ENCODE measurements at regions not wholly inside any gene's neighbourhood (a gene's known extent, or its start where the extent isn't known, plus 50 kb on each side); places are given as distances from the start of the nearest gene placed in this dataset.

DNA sequence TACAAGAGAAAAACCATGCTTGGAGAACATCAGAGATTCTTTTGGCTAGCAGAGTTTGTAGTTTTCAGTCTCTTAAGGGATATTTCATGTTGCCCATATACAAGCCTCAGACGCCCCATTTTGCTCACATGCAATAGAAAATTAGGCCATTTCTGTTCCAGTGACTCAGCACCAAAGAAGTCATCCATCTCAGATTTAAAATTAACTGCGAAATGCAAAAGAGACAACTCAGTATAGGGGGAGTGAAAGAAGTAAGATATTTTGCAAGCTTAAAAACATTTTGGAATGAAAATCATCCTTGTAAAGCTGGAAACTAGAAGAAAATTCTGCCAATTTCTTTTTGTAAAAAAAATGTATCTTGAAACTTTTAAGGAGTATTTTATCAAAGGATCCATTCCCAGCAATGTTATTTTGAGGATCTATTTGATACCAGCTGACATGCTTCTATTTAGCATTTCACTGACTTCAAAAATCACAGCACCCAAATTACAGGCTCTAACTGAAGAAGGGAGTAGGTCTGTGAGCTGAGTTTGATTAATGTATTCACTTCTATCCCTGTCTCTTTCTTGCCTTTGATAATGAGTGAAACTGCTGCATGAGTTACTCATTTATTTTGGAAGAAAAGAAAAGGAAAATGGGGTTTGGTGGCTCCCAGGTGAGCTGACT, 223.7 kb upstream of the SULF2 start:
- TF ChIP-seq, protein P1, sequence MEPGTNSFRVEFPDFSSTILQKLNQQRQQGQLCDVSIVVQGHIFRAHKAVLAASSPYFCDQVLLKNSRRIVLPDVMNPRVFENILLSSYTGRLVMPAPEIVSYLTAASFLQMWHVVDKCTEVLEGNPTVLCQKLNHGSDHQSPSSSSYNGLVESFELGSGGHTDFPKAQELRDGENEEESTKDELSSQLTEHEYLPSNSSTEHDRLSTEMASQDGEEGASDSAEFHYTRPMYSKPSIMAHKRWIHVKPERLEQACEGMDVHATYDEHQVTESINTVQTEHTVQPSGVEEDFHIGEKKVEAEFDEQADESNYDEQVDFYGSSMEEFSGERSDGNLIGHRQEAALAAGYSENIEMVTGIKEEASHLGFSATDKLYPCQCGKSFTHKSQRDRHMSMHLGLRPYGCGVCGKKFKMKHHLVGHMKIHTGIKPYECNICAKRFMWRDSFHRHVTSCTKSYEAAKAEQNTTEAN (CRISPR knock-in tag; IDR thresholded peaks at IDR 0.05), result no peak
- TF ChIP-seq FOXJ3 (CRISPR knock-in tag; IDR thresholded peaks at IDR 0.05; ENCODE audit: borderline replicate concordance) (no peak), FOXP1 (CRISPR knock-in tag; IDR thresholded peaks at IDR 0.05; ENCODE audit: borderline replicate concordance) (no peak), ATF1 (CRISPR knock-in tag; IDR thresholded peaks at IDR 0.05) (no peak), MYBL2 (CRISPR knock-in tag; IDR thresholded peaks at IDR 0.05) (no peak), FOXK1 (CRISPR knock-in tag; IDR thresholded peaks at IDR 0.05) (no peak), ETV6 (CRISPR knock-in tag; IDR thresholded peaks at IDR 0.05) (no peak), RORB (CRISPR knock-in tag; IDR thresholded peaks at IDR 0.05) (no peak), GTF2I (CRISPR knock-in tag; conservative IDR thresholded peaks at IDR 0.05) (no peak), EMX1 (CRISPR knock-in tag; IDR thresholded peaks at IDR 0.05) (no peak), TP53 (CRISPR knock-in tag; IDR thresholded peaks at IDR 0.05) (no peak), TCF7 (CRISPR knock-in tag; IDR thresholded peaks at IDR 0.05; ENCODE audit: low read depth) (no peak), JAZF1 (CRISPR knock-in tag; IDR thresholded peaks at IDR 0.05) (no peak)
- TF ChIP-seq, protein P2, sequence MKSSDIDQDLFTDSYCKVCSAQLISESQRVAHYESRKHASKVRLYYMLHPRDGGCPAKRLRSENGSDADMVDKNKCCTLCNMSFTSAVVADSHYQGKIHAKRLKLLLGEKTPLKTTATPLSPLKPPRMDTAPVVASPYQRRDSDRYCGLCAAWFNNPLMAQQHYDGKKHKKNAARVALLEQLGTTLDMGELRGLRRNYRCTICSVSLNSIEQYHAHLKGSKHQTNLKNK (CRISPR knock-in tag; IDR thresholded peaks at IDR 0.05), result no peak
- TF ChIP-seq, protein P3, sequence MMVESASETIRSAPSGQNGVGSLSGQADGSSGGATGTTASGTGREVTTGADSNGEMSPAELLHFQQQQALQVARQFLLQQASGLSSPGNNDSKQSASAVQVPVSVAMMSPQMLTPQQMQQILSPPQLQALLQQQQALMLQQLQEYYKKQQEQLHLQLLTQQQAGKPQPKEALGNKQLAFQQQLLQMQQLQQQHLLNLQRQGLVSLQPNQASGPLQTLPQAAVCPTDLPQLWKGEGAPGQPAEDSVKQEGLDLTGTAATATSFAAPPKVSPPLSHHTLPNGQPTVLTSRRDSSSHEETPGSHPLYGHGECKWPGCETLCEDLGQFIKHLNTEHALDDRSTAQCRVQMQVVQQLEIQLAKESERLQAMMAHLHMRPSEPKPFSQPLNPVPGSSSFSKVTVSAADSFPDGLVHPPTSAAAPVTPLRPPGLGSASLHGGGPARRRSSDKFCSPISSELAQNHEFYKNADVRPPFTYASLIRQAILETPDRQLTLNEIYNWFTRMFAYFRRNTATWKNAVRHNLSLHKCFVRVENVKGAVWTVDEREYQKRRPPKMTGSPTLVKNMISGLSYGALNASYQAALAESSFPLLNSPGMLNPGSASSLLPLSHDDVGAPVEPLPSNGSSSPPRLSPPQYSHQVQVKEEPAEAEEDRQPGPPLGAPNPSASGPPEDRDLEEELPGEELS (CRISPR knock-in tag; IDR thresholded peaks at IDR 0.05), result no peak
- TF ChIP-seq, protein P4, sequence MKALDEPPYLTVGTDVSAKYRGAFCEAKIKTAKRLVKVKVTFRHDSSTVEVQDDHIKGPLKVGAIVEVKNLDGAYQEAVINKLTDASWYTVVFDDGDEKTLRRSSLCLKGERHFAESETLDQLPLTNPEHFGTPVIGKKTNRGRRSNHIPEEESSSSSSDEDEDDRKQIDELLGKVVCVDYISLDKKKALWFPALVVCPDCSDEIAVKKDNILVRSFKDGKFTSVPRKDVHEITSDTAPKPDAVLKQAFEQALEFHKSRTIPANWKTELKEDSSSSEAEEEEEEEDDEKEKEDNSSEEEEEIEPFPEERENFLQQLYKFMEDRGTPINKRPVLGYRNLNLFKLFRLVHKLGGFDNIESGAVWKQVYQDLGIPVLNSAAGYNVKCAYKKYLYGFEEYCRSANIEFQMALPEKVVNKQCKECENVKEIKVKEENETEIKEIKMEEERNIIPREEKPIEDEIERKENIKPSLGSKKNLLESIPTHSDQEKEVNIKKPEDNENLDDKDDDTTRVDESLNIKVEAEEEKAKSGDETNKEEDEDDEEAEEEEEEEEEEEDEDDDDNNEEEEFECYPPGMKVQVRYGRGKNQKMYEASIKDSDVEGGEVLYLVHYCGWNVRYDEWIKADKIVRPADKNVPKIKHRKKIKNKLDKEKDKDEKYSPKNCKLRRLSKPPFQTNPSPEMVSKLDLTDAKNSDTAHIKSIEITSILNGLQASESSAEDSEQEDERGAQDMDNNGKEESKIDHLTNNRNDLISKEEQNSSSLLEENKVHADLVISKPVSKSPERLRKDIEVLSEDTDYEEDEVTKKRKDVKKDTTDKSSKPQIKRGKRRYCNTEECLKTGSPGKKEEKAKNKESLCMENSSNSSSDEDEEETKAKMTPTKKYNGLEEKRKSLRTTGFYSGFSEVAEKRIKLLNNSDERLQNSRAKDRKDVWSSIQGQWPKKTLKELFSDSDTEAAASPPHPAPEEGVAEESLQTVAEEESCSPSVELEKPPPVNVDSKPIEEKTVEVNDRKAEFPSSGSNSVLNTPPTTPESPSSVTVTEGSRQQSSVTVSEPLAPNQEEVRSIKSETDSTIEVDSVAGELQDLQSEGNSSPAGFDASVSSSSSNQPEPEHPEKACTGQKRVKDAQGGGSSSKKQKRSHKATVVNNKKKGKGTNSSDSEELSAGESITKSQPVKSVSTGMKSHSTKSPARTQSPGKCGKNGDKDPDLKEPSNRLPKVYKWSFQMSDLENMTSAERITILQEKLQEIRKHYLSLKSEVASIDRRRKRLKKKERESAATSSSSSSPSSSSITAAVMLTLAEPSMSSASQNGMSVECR (CRISPR knock-in tag; IDR thresholded peaks at IDR 0.05; ENCODE audit: borderline replicate concordance), result no peak
- DNase-seq (ENCODE audit: low spot score) (no peak), ATAC-seq (no peak)
- no peaks in the 10 kb centered on the region for H3K4me1 Mint-ChIP-seq
- no peak overlapping the region for H3K27ac Mint-ChIP-seq
- H3K27me3 Mint-ChIP-seq (ENCODE audit: low read depth), result no peaks in the 10 kb centered on the region; the same call in 1 of the 2 replicates
- peaks cover 19% of the 10 kb centered on the region for H3K9me3 Mint-ChIP-seq
- CTCF ChIA-PET, result no interaction called here
- no peak overlapping the region for H3K4me3 Mint-ChIP-seq
- peaks cover 27% of the 10 kb centered on the region for H3K36me3 Mint-ChIP-seq
- POLR2A ChIA-PET, result no interaction called here

DNA sequence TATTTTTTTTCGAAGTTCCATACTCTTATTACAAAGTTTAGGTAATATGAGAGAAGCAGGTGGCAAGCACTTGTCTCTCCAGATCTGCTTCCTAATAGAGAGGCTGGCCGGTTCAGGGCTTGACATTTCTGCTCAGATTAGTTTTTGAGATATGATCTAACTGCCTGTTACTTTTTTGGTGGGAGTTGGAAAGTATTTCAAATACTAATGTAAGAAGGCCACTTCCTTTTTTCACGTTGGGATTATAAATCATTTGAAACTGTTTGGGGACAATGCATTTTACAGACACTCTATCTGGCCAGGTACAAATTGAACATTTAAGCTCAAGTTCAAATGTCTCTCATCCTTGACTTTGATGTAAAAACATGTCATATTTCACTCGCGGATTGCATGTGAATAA, 222.1 kb upstream of the SULF2 start:
- POLR2A ChIA-PET, result no interaction called here
- Mint-ChIP-seq H3K9me3 (peaks cover 28% of the 10 kb centered on the region), H3K27ac (no peak overlapping the region), H3K27me3 (ENCODE audit: low read depth) (no peaks in the 10 kb centered on the region; the same call in 1 of the 2 replicates), H3K4me3 (no peak overlapping the region), H3K36me3 (peaks cover 21% of the 10 kb centered on the region), H3K4me1 (peaks cover 3% of the 10 kb centered on the region)
- DNase-seq (ENCODE audit: low spot score), result no peak
- CTCF ChIA-PET, result no interaction called here
- no peak for ATAC-seq
- TF ChIP-seq, protein P5, sequence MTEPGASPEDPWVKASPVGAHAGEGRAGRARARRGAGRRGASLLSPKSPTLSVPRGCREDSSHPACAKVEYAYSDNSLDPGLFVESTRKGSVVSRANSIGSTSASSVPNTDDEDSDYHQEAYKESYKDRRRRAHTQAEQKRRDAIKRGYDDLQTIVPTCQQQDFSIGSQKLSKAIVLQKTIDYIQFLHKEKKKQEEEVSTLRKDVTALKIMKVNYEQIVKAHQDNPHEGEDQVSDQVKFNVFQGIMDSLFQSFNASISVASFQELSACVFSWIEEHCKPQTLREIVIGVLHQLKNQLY (CRISPR knock-in tag; IDR thresholded peaks at IDR 0.05), result no peak
- TF ChIP-seq FOXK1 (CRISPR knock-in tag; IDR thresholded peaks at IDR 0.05) (no peak), CBFB (CRISPR knock-in tag; IDR thresholded peaks at IDR 0.05; ENCODE audit: low read depth) (no peak), CREB1 (CRISPR knock-in tag; IDR thresholded peaks at IDR 0.05) (no peak)
- TF ChIP-seq, protein P6, sequence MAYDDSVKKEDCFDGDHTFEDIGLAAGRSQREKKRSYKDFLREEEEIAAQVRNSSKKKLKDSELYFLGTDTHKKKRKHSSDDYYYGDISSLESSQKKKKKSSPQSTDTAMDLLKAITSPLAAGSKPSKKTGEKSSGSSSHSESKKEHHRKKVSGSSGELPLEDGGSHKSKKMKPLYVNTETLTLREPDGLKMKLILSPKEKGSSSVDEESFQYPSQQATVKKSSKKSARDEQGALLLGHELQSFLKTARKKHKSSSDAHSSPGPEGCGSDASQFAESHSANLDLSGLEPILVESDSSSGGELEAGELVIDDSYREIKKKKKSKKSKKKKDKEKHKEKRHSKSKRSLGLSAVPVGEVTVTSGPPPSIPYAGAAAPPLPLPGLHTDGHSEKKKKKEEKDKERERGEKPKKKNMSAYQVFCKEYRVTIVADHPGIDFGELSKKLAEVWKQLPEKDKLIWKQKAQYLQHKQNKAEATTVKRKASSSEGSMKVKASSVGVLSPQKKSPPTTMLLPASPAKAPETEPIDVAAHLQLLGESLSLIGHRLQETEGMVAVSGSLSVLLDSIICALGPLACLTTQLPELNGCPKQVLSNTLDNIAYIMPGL (CRISPR knock-in tag; IDR thresholded peaks at IDR 0.05), result no peak
- TF ChIP-seq, protein P7, sequence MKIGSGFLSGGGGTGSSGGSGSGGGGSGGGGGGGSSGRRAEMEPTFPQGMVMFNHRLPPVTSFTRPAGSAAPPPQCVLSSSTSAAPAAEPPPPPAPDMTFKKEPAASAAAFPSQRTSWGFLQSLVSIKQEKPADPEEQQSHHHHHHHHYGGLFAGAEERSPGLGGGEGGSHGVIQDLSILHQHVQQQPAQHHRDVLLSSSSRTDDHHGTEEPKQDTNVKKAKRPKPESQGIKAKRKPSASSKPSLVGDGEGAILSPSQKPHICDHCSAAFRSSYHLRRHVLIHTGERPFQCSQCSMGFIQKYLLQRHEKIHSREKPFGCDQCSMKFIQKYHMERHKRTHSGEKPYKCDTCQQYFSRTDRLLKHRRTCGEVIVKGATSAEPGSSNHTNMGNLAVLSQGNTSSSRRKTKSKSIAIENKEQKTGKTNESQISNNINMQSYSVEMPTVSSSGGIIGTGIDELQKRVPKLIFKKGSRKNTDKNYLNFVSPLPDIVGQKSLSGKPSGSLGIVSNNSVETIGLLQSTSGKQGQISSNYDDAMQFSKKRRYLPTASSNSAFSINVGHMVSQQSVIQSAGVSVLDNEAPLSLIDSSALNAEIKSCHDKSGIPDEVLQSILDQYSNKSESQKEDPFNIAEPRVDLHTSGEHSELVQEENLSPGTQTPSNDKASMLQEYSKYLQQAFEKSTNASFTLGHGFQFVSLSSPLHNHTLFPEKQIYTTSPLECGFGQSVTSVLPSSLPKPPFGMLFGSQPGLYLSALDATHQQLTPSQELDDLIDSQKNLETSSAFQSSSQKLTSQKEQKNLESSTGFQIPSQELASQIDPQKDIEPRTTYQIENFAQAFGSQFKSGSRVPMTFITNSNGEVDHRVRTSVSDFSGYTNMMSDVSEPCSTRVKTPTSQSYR (CRISPR knock-in tag; IDR thresholded peaks at IDR 0.05), result no peak
